ENCODE measurements at regions not wholly inside any gene's neighbourhood (a gene's known extent, or its start where the extent isn't known, plus 50 kb on each side); places are given as distances from the start of the nearest gene placed in this dataset.

DNA sequence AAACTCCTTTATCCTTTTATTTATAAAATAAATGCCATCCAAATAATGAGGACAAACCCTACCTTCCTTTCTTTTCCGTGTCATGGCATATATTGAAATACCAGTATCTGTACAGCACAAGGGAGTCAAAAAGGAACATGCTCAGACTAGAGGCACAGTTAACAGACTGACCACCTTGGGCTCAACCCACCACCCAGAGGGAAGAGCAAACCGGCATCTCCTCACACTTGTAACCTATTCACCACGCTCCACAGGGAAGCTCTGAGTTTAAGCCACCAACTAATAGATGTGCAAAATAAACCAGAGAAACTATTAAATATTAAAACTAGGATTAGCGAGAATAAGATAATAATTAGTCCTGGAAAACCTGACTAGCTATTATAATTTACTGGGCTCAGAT is 112.7 kb downstream of the SIPA1L2 start:
- TF ChIP-seq, protein P1, sequence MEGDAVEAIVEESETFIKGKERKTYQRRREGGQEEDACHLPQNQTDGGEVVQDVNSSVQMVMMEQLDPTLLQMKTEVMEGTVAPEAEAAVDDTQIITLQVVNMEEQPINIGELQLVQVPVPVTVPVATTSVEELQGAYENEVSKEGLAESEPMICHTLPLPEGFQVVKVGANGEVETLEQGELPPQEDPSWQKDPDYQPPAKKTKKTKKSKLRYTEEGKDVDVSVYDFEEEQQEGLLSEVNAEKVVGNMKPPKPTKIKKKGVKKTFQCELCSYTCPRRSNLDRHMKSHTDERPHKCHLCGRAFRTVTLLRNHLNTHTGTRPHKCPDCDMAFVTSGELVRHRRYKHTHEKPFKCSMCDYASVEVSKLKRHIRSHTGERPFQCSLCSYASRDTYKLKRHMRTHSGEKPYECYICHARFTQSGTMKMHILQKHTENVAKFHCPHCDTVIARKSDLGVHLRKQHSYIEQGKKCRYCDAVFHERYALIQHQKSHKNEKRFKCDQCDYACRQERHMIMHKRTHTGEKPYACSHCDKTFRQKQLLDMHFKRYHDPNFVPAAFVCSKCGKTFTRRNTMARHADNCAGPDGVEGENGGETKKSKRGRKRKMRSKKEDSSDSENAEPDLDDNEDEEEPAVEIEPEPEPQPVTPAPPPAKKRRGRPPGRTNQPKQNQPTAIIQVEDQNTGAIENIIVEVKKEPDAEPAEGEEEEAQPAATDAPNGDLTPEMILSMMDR (IDR thresholded peaks at IDR 0.05), result no peak
- no peak for TF ChIP-seq POLR2AphosphoS5 (IDR thresholded peaks at IDR 0.05)

Measured in esophagus muscularis mucosa (tissue), 3 donors.